ENCODE measurements at regions not wholly inside any gene's neighbourhood (a gene's known extent, or its start where the extent isn't known, plus 50 kb on each side); places are given as distances from the start of the nearest gene placed in this dataset.

GRCh38 chr12:20309504-20310148, 58.7 kb upstream of the PDE3A start:
- Histone ChIP-seq H3K4me3 (ENCODE audit: low read depth in 1 of 5, low read length in 5 of 5) (no peak overlapping the region), H3K9me3 (ENCODE audit: control insufficient read depth in 5 of 5, low read length in 5 of 5) (peaks cover 0 to 12% (median 7%) of the 10 kb centered on the region in 5 donors), H3K36me3 (ENCODE audit: control insufficient read depth in 5 of 5, insufficient read depth in 5 of 5, low read length in 5 of 5) (no peaks in the 10 kb centered on the region), H3K27ac (ENCODE audit: low read depth, low read length) (no peak overlapping the region), H3K27me3 (ENCODE audit: control insufficient read depth in 5 of 5, insufficient read depth in 4 of 5, low read length in 5 of 5) (no peaks in the 10 kb centered on the region), H3K4me1 (ENCODE audit: control insufficient read depth in 5 of 5, insufficient read depth in 5 of 5, low read length in 5 of 5) (peaks cover 0 to 7% (median 0%) of the 10 kb centered on the region in 5 donors), H3K9ac (ENCODE audit: low read length in 5 of 5) (no peak overlapping the region)

- H3K9me3 ChIP-seq (ENCODE audit: control insufficient read depth in 5 of 5, low read length in 5 of 5): peaks cover 0 to 5% (median 0%) of the 10 kb centered on the region in 5 donors
- H3K36me3 ChIP-seq (ENCODE audit: control insufficient read depth in 5 of 5, insufficient read depth in 5 of 5, low read length in 5 of 5): no peaks in the 10 kb centered on the region
- H3K27ac ChIP-seq (ENCODE audit: low read depth, low read length): peak overlapping the region; percentile 38
- no peak overlapping the region for H3K4me3 ChIP-seq (ENCODE audit: low read depth in 1 of 5, low read length in 5 of 5)
- H3K9ac ChIP-seq (ENCODE audit: low read length in 5 of 5): no peak overlapping the region
- H3K27me3 ChIP-seq (ENCODE audit: control insufficient read depth in 5 of 5, insufficient read depth in 4 of 5, low read length in 5 of 5): no peaks in the 10 kb centered on the region
- peaks cover 0 to 7% (median 0%) of the 10 kb centered on the region in 5 donors for H3K4me1 ChIP-seq (ENCODE audit: control insufficient read depth in 5 of 5, insufficient read depth in 5 of 5, low read length in 5 of 5)
These were observed 54.0 kb upstream of the PDE3A start for GRCh38 chr12:20314328-20314727.

- Histone ChIP-seq H3K27ac (ENCODE audit: low read depth, low read length) (no peak overlapping the region), H3K36me3 (ENCODE audit: control insufficient read depth in 5 of 5, insufficient read depth in 5 of 5, low read length in 5 of 5) (no peaks in the 10 kb centered on the region), H3K27me3 (ENCODE audit: control insufficient read depth in 5 of 5, insufficient read depth in 4 of 5, low read length in 5 of 5) (no peaks in the 10 kb centered on the region), H3K9ac (ENCODE audit: low read length in 5 of 5) (no peak overlapping the region), H3K4me1 (ENCODE audit: control insufficient read depth in 5 of 5, insufficient read depth in 5 of 5, low read length in 5 of 5) (peaks cover 0 to 10% (median 6%) of the 10 kb centered on the region in 5 donors), H3K4me3 (ENCODE audit: low read depth in 1 of 5, low read length in 5 of 5) (no peak overlapping the region), H3K9me3 (ENCODE audit: control insufficient read depth in 5 of 5, low read length in 5 of 5) (peaks cover 0 to 5% (median 0%) of the 10 kb centered on the region in 5 donors)
These were observed 50.8 kb upstream of the PDE3A start for GRCh38 chr12:20317554-20317953.

Data from subcutaneous abdominal adipose tissue (tissue), 5 donors.